SK-N-SH (cell line): ENCODE measurements at regions not wholly inside any gene's neighbourhood (a gene's known extent, or its start where the extent isn't known, plus 50 kb on each side); places are given as distances from the start of the nearest gene placed in this dataset.

Source experiments
- CTCF ChIA-PET: fragments of 300-600, 350-600 bp; formaldehyde crosslinking; extraction: SDS; loops from one replicate; lab custom pipeline; 2021; lab: Yijun Ruan, JAX
- POLR2A ChIA-PET: fragments of 350-600 bp; sonication (Branson Sonifier 250); formaldehyde crosslinking; extraction: SDS; loops from one replicate; lab custom pipeline; 2020; ENCODE audit warnings: antibody characterized with exemption, inconsistent platforms; lab: Yijun Ruan, JAX
- DNase-seq: peaks from one replicate; pipeline ENCODE4 v3.0.0; 2012
- H2AFZ ChIP-seq: fragments of 200-600 bp; sonication (generic); 2 replicates; pipeline ENCODE4 v1.8.1; 2016; ENCODE audit warnings: antibody characterized with exemption, mild to moderate bottlenecking, low read depth
- H3F3A ChIP-seq: fragments of 200-600 bp; sonication (generic); replicated peaks from 2 replicates; pipeline ENCODE3; 2016; ENCODE audit warnings: antibody characterized with exemption, mild to moderate bottlenecking; ENCODE audit not compliant: insufficient read depth
- H3K27ac ChIP-seq, 2 experiments: fragments of 200-500 bp in 1 of 2; fragments of 200-600 bp in 1 of 2; sonication (Bioruptor generic) in 1 of 2; sonication (generic), shearing (Covaris generic) in 1 of 2; 2 replicates each; pipeline versions ENCODE4 v1.5.1 to v1.6.1; 2014 to 2016; ENCODE audit warnings: low read depth in 2 of 2, inconsistent platforms in 1 of 2, low read length in 1 of 2, mild to moderate bottlenecking in 1 of 2, mixed read lengths in 1 of 2
- H3K27me3 ChIP-seq: fragments of 200-600 bp; sonication (generic), shearing (Covaris generic); 2 replicates; pipeline ENCODE4 v1.6.1; 2016; ENCODE audit warnings: mixed run types; ENCODE audit not compliant: insufficient read depth
- H3K36me3 ChIP-seq, 2 experiments: fragments of 200-500 bp in 1 of 2; fragments of 200-600 bp in 1 of 2; sonication (Bioruptor generic) in 1 of 2; sonication (generic) in 1 of 2; replicated peaks in 1 of 2; 2 replicates each; pipeline versions ENCODE3 to v1.5.1; 2014 to 2016; ENCODE audit warnings: low read length in 1 of 2, mild to moderate bottlenecking in 1 of 2; ENCODE audit not compliant: insufficient read depth in 2 of 2, control insufficient read depth in 1 of 2
- H3K4me1 ChIP-seq, 2 experiments: fragments of 200-500 bp in 1 of 2; fragments of 200-600 bp in 1 of 2; sonication (Bioruptor generic) in 1 of 2; sonication (generic), shearing (Covaris generic) in 1 of 2; 2 replicates each; pipeline versions ENCODE4 v1.5.1 to v1.6.1; 2014 to 2016; ENCODE audit warnings: low read depth in 1 of 2, low read length in 1 of 2, mixed run types in 1 of 2; ENCODE audit not compliant: insufficient read depth in 2 of 2, control insufficient read depth in 1 of 2
- H3K4me2 ChIP-seq: fragments of 200-600 bp; sonication (generic), shearing (Covaris generic); 2 replicates; pipeline ENCODE4 v1.6.1; 2017; ENCODE audit warnings: mixed run types
- H3K4me3 ChIP-seq, 2 experiments: fragments of 200-500 bp in 1 of 2; fragments of 200-600 bp in 1 of 2; sonication (Bioruptor generic) in 1 of 2; sonication (generic), shearing (Covaris generic) in 1 of 2; 2 replicates each; pipeline versions ENCODE4 v1.5.1 to v1.8.1; 2014 to 2016; ENCODE audit warnings: low read depth in 2 of 2, inconsistent platforms in 1 of 2, low read length in 1 of 2, mild to moderate bottlenecking in 1 of 2, mixed read lengths in 1 of 2, moderate library complexity in 1 of 2
- H3K79me2 ChIP-seq: fragments of 200-600 bp; sonication (generic); 2 replicates; pipeline ENCODE4 v1.8.1; 2017; ENCODE audit warnings: mild to moderate bottlenecking; ENCODE audit not compliant: insufficient read depth
- H3K9ac ChIP-seq: fragments of 200-600 bp; sonication (generic); 2 replicates; pipeline ENCODE4 v1.6.1; 2017; ENCODE audit warnings: mixed run types
- H3K9me2 ChIP-seq: fragments of 200-600 bp; sonication (generic); 2 replicates; pipeline ENCODE4 v1.6.1; 2017; ENCODE audit warnings: mixed run types
- H3K9me3 ChIP-seq: fragments of 200-600 bp; sonication (generic); 2 replicates; pipeline ENCODE4 v1.6.1; 2017; ENCODE audit warnings: mixed run types, mild to moderate bottlenecking, moderate library complexity
- H4K20me1 ChIP-seq: fragments of 200-600 bp; sonication (generic); 2 replicates; pipeline ENCODE4 v1.6.1; 2017; ENCODE audit warnings: mild to moderate bottlenecking, mixed run types; ENCODE audit not compliant: insufficient read depth
- ELF1 ChIP-seq: IDR thresholded peaks from 2 replicates; pipeline ENCODE4 v1.4.0; 2012
- EP300 ChIP-seq, 2 experiments: IDR thresholded peaks; 2 replicates each; pipeline versions ENCODE4 v1.4.0 to v1.6.1; 2012; ENCODE audit warnings: borderline replicate concordance in 1 of 2, low read depth in 1 of 2, low read length in 1 of 2
- EZH2phosphoT487 ChIP-seq: fragments of 200-600 bp; sonication (generic); IDR thresholded peaks from 2 replicates; pipeline ENCODE4 v1.6.1; 2017; ENCODE audit warnings: low read depth, mixed run types, mild to moderate bottlenecking, antibody characterized with exemption, moderate library complexity, borderline replicate concordance
- FOSL2 ChIP-seq: IDR thresholded peaks from 2 replicates; pipeline ENCODE4 v1.4.0; 2012; ENCODE audit warnings: low read depth, mild to moderate bottlenecking, moderate library complexity, borderline replicate concordance
- FOXM1 ChIP-seq: IDR thresholded peaks from 2 replicates; pipeline ENCODE4 v1.4.0; 2012; ENCODE audit warnings: low read depth, mild to moderate bottlenecking
- GATA2 ChIP-seq: sonication (generic); formaldehyde crosslinking; IDR thresholded peaks from 2 replicates; pipeline ENCODE4 v1.5.0; 2020; ENCODE audit warnings: mild to moderate bottlenecking, missing genetic modification reagents
- MAX ChIP-seq: IDR thresholded peaks from 2 replicates; pipeline ENCODE4 v1.4.0; 2012; ENCODE audit warnings: low read depth
- MEF2A ChIP-seq: IDR thresholded peaks from 2 replicates; pipeline ENCODE4 v1.4.0; 2012; ENCODE audit warnings: low read depth, borderline replicate concordance
- NFIC ChIP-seq: IDR thresholded peaks from 2 replicates; pipeline ENCODE4 v1.4.0; 2012; ENCODE audit warnings: borderline replicate concordance
- NRF1 ChIP-seq: IDR thresholded peaks from 2 replicates; pipeline ENCODE4 v1.6.1; 2012; ENCODE audit warnings: low read depth, mild to moderate bottlenecking, low read length
- POLR2AphosphoS5 ChIP-seq: IDR thresholded peaks from 2 replicates; pipeline ENCODE4 v1.6.1; 2012; ENCODE audit warnings: low read depth, low read length
- RCOR1 ChIP-seq: fragments of 150-350 bp; IDR thresholded peaks from 2 replicates; pipeline ENCODE4 v1.6.1; 2017; ENCODE audit warnings: antibody characterized with exemption, low read length
- RFX5 ChIP-seq: IDR thresholded peaks from 2 replicates; pipeline ENCODE4 v1.6.1; 2012; ENCODE audit warnings: mild to moderate bottlenecking, improper control_type of control experiment, low read length
- RXRA ChIP-seq: IDR thresholded peaks from 2 replicates; pipeline ENCODE4 v1.4.0; 2012; ENCODE audit warnings: low read depth, mild to moderate bottlenecking, borderline replicate concordance
- SIN3A ChIP-seq: IDR thresholded peaks from 2 replicates; pipeline ENCODE4 v1.6.1; 2012; ENCODE audit warnings: low read depth, mild to moderate bottlenecking, low read length, moderate library complexity, borderline replicate concordance
- SMC3 ChIP-seq: IDR thresholded peaks from 2 replicates; pipeline ENCODE4 v1.6.1; 2012; ENCODE audit warnings: low read depth, low read length, improper control_type of control experiment
- TAF1 ChIP-seq: IDR thresholded peaks from 2 replicates; pipeline ENCODE4 v1.6.1; 2012; ENCODE audit warnings: low read depth, mild to moderate bottlenecking, low read length, moderate library complexity, borderline replicate concordance
- TCF12 ChIP-seq: IDR thresholded peaks from 2 replicates; pipeline ENCODE4 v1.4.0; 2012
- USF1 ChIP-seq: IDR thresholded peaks from 2 replicates; pipeline ENCODE4 v1.4.0; 2012; ENCODE audit warnings: low read depth, borderline replicate concordance
- USF2 ChIP-seq: fragments of 150-350 bp; IDR thresholded peaks from 2 replicates; pipeline ENCODE4 v1.6.1; 2017; ENCODE audit warnings: antibody characterized with exemption, low read length, low read depth, borderline replicate concordance
- YY1 ChIP-seq: IDR thresholded peaks from 2 replicates; pipeline ENCODE4 v1.4.0; 2012; ENCODE audit warnings: low read depth, mild to moderate bottlenecking
- ZBTB33 ChIP-seq: IDR thresholded peaks from 2 replicates; pipeline ENCODE4 v1.4.0; 2012; ENCODE audit warnings: low read depth, borderline replicate concordance
- WGBS: methylation state at CpG from one replicate; pipeline ENCODE4 v1.1.6; 2017; ENCODE audit warnings: low lambda C conversion rate; 5-methylcytosine and 5-hydroxymethylcytosine counted together

GRCh38 chr7:4319280-4319679, 362.8 kb upstream of the FOXK1 start:
- Histone ChIP-seq H3K79me2 (no peaks in the 10 kb centered on the region), H3K9me3 (peaks cover 9% of the 10 kb centered on the region; the same call in 1 of the 2 replicates), H3K27me3 (no peaks in the 10 kb centered on the region), H3K4me3 (no peak overlapping the region), H3K9ac (no peak overlapping the region), H3K27ac (no peak overlapping the region), H3K9me2 (no peaks in the 10 kb centered on the region), H3F3A (no peaks in the 10 kb centered on the region), H4K20me1 (no peaks in the 10 kb centered on the region), H3K4me1 (no peaks in the 10 kb centered on the region), H2AFZ (no peak overlapping the region), H3K4me2 (no peak overlapping the region), H3K36me3 (no peaks in the 10 kb centered on the region)
- TF ChIP-seq TAF1 (no peak), YY1 (no peak), ZBTB33 (no peak), EZH2phosphoT487 (no peak), MAX (no peak), GATA2 (CRISPR knock-in tag) (no peak), NFIC (no peak), NRF1 (no peak)
- DNase-seq: no peak
- 40% methylated on average over 11 of the region's 11 CpGs for WGBS
- ChIA-PET CTCF (interaction anchor here (0.7 to 1.4 kb wide), 2 partner anchors 8 to 41 kb away, joined by 3 to 4 read pairs; no protein-coding TSS in a partner anchor), POLR2A (interaction anchor here (1.0 kb wide), 1 partner anchor 15 kb away, joined by 3 read pairs; no protein-coding TSS in a partner anchor)

GRCh38 chr7:4325732-4326131, 356.4 kb upstream of the FOXK1 start:
- H3K79me2 ChIP-seq: no peaks in the 10 kb centered on the region
- H3K9me3 ChIP-seq: peaks cover 12% of the 10 kb centered on the region; the same call in 1 of the 2 replicates
- no peaks in the 10 kb centered on the region for H3K36me3 ChIP-seq
- POLR2A ChIA-PET: no interaction called here
- H2AFZ ChIP-seq: no peak overlapping the region
- no peaks in the 10 kb centered on the region; a peak in 1 of 4 replicates for H3K4me1 ChIP-seq
- H3F3A ChIP-seq: no peaks in the 10 kb centered on the region
- DNase-seq: no peak
- H3K4me2 ChIP-seq: no peak overlapping the region
- no peak overlapping the region for H3K4me3 ChIP-seq
- 54% methylated on average over 8 of the region's 8 CpGs for WGBS
- H3K9ac ChIP-seq: no peak overlapping the region
- CTCF ChIA-PET: no interaction called here
- no peak overlapping the region for H3K27ac ChIP-seq
- no peaks in the 10 kb centered on the region for H3K27me3 ChIP-seq
- H4K20me1 ChIP-seq: no peaks in the 10 kb centered on the region
- no peaks in the 10 kb centered on the region for H3K9me2 ChIP-seq
- TF ChIP-seq ZBTB33 (no peak), FOSL2 (no peak), FOXM1 (no peak), NRF1 (no peak), SIN3A (no peak), USF2 (no peak), ELF1 (no peak), POLR2AphosphoS5 (no peak), RCOR1 (no peak), RXRA (no peak), EP300 (IDR thresholded peaks at IDR 0.05; ENCODE audit: borderline replicate concordance in 1 of 2, low read depth in 1 of 2, low read length in 1 of 2) (no peak), RFX5 (no peak), TCF12 (no peak), SMC3 (no peak), YY1 (no peak), GATA2 (CRISPR knock-in tag) (no peak), MEF2A (no peak), USF1 (no peak)
